SK-N-DZ (cell line): ENCODE measurements at regions not wholly inside any gene's neighbourhood (a gene's known extent, or its start where the extent isn't known, plus 50 kb on each side); places are given as distances from the start of the nearest gene placed in this dataset.

Source experiments
- DNase-seq: peaks from one replicate; pipeline ENCODE4 v3.0.0-alpha.2; 2015; ENCODE audit warnings: low spot score

- no peak for DNase-seq
These were observed 125.7 kb upstream of the TMPRSS2 start for GRCh38 chr21:41633627-41634026.

- no peak for DNase-seq
These were observed 125.0 kb upstream of the TMPRSS2 start for GRCh38 chr21:41632748-41633475.

GRCh38 chr21:41631564-41632461 is 123.9 kb upstream of the TMPRSS2 start:
- DNase-seq: no peak

GRCh38 chr21:41630917-41631316 is 123.0 kb upstream of the TMPRSS2 start:
- no peak for DNase-seq

GRCh38 chr21:41630249-41630648 is 122.3 kb upstream of the TMPRSS2 start:
- no peak for DNase-seq

GRCh38 chr21:41628256-41628655 is 120.3 kb upstream of the TMPRSS2 start:
- DNase-seq: no peak

GRCh38 chr21:41627428-41627827 is 119.5 kb upstream of the TMPRSS2 start:
- DNase-seq: no peak

- DNase-seq: no peak
These were observed 118.1 kb upstream of the TMPRSS2 start for GRCh38 chr21:41626021-41626420.

GRCh38 chr21:41625428-41625827 is 117.5 kb upstream of the TMPRSS2 start:
- DNase-seq: no peak

GRCh38 chr21:41624674-41625310 is 116.8 kb upstream of the TMPRSS2 start:
- DNase-seq: no peak

- no peak for DNase-seq
These were observed 116.0 kb upstream of the TMPRSS2 start for GRCh38 chr21:41623945-41624344.

- DNase-seq: no peak
These were observed 115.0 kb upstream of the TMPRSS2 start for GRCh38 chr21:41622831-41623548.

GRCh38 chr21:41622201-41622600 is 114.2 kb upstream of the TMPRSS2 start:
- DNase-seq: no peak

GRCh38 chr21:41621513-41621912 is 113.6 kb upstream of the TMPRSS2 start:
- DNase-seq: no peak

- no peak for DNase-seq
These were observed 113.0 kb upstream of the TMPRSS2 start for GRCh38 chr21:41620982-41621381.

GRCh38 chr21:41620541-41620940 is 112.6 kb upstream of the TMPRSS2 start:
- no peak for DNase-seq

GRCh38 chr21:41616031-41616591 is 108.2 kb upstream of the TMPRSS2 start:
- no peak for DNase-seq

- DNase-seq: no peak
These were observed 107.7 kb upstream of the TMPRSS2 start for GRCh38 chr21:41615613-41616012.

GRCh38 chr21:41614511-41614910 is 106.6 kb upstream of the TMPRSS2 start:
- no peak for DNase-seq

GRCh38 chr21:41613533-41613909 is 105.6 kb upstream of the TMPRSS2 start:
- DNase-seq: no peak
